Right lobe of liver (tissue), 6 donors: ENCODE measurements at regions not wholly inside any gene's neighbourhood (a gene's known extent, or its start where the extent isn't known, plus 50 kb on each side); places are given as distances from the start of the nearest gene placed in this dataset.

Experiments
- ATAC-seq, 4 donors: fragments of 200-7000 bp; cut with Tn5 transposase; one replicate each; pipeline ENCODE4 v1.9.1; 2020; ENCODE audit warnings: mild to moderate bottlenecking in 4 of 4, moderate library complexity in 4 of 4
- DNase-seq, 3 donors: peaks; one replicate each; pipeline ENCODE4 v3.0.0-alpha.2; 2020
- H3K27ac ChIP-seq, 3 donors: fragments of 200-600 bp; one replicate each; pipeline ENCODE4 v1.8.0; 2022
- H3K27me3 ChIP-seq, 2 donors: fragments of 200-600 bp; one replicate each; pipeline ENCODE4 v1.8.0; 2022
- H3K36me3 ChIP-seq, 4 donors: fragments of 200-600 bp; sonication (generic) in 1 of 4; one replicate each; pipeline versions ENCODE4 v1.5.1 to v1.8.0; 2017 to 2022; ENCODE audit warnings: control low read depth in 1 of 4
- H3K4me1 ChIP-seq, 4 donors: fragments of 200-600 bp; sonication (generic) in 1 of 4; one replicate each; pipeline versions ENCODE4 v1.5.1 to v1.8.0; 2017 to 2022; ENCODE audit warnings: control low read depth in 1 of 4
- H3K4me3 ChIP-seq, 3 donors: fragments of 200-600 bp; one replicate each; pipeline ENCODE4 v1.8.0; 2022
- H3K9me3 ChIP-seq, 4 donors: fragments of 200-600 bp; sonication (generic) in 1 of 4; one replicate each; pipeline versions ENCODE4 v1.5.1 to v1.8.0; 2017 to 2022; ENCODE audit warnings: control low read depth in 1 of 4
- POLR2A ChIP-seq: fragments of 450-650 bp; IDR thresholded peaks from one replicate; pipeline ENCODE4 v1.6.1; 2017; ENCODE audit warnings: antibody characterized with exemption, mild to moderate bottlenecking
- WGBS: methylation state at CpG from one replicate; pipeline ENCODE4 v1.1.6; 2018; ENCODE audit warnings: low coverage, low lambda C conversion rate; ENCODE audit not compliant: insufficient coverage; ENCODE audit errors: missing lambda C conversion rate; 5-methylcytosine and 5-hydroxymethylcytosine counted together
- intact Hi-C, 2 donors: fragments of 100-400 bp; cut with DNase I; formaldehyde crosslinking; loops; one replicate each; pipeline versions ENCODE4 v1.11.2 to v1.14.1; 2022
- TF ChIP-seq, protein P1 (sequence below), 4 donors: fragments of 200-600 bp in 3 of 4; fragments of 450-650 bp in 1 of 4; IDR thresholded peaks; one replicate each; pipeline versions ENCODE4 v1.5.1 to v1.8.0; 2016 to 2022; ENCODE audit warnings: antibody characterized with exemption in 4 of 4, mild to moderate bottlenecking in 2 of 4
- donor health status: DM: no; HTN: yes; CAD: no.
- donor health status: DM: no; HTN: no; CAD: no.
- donor health status: DM: no; HTN: no; CAD: no.
- donor health status: DM: no; HTN: yes; CAD: no.
- donor health status: DM: no; HTN: yes; CAD: no.

DNA sequence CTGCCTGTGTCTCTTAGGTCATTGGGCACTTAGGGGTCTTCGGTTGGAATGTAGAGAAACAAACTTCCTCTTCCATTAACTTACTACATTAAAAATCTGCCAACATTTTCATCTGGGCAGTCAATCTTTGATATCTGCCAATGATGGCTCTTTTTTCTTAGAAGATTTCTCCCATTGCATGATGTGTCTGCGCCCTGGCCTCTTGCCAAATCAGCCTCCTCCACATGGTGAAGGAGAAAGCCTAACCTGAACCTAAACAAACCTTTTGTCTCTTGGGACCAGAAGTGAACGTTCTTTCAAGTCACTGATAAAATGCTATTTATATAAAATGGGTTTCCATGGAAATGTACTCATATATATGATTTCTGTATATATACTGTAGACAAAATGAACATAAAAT is 998.9 kb upstream of the GJE1 start:
- H3K27ac ChIP-seq, result no peak overlapping the region
- H3K9me3 ChIP-seq, result no peaks in the 10 kb centered on the region
- ATAC-seq (no peak), DNase-seq (no peak)
- H3K36me3 ChIP-seq, result no peaks in the 10 kb centered on the region
- no peaks in the 10 kb centered on the region for H3K27me3 ChIP-seq
- no peak overlapping the region for H3K4me3 ChIP-seq
- intact Hi-C loops, result no loop called here
- WGBS, result 59% methylated on average over 3 of the region's 3 CpGs
- H3K4me1 ChIP-seq, result no peaks in the 10 kb centered on the region
- no peak for TF ChIP-seq POLR2A
- TF ChIP-seq, protein P1, sequence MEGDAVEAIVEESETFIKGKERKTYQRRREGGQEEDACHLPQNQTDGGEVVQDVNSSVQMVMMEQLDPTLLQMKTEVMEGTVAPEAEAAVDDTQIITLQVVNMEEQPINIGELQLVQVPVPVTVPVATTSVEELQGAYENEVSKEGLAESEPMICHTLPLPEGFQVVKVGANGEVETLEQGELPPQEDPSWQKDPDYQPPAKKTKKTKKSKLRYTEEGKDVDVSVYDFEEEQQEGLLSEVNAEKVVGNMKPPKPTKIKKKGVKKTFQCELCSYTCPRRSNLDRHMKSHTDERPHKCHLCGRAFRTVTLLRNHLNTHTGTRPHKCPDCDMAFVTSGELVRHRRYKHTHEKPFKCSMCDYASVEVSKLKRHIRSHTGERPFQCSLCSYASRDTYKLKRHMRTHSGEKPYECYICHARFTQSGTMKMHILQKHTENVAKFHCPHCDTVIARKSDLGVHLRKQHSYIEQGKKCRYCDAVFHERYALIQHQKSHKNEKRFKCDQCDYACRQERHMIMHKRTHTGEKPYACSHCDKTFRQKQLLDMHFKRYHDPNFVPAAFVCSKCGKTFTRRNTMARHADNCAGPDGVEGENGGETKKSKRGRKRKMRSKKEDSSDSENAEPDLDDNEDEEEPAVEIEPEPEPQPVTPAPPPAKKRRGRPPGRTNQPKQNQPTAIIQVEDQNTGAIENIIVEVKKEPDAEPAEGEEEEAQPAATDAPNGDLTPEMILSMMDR (IDR thresholded peaks at IDR 0.05), result no peak

DNA sequence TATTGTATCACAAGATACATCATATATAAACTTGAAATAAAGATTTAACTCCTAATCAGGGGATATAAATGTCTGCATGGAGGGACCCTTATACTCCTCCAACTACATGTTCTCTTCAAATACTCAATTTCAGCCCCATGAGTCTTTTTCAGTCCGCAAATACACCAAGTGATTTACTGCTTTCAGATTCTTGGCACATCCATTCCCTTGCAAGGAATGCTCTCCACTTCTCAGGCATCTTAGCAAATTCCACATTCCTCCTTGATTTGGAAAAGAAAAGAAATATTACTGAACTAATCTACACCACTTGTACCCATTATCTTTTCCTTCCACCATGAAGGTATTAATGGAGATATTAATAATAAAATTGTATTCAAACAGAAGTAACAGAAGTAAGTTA is 999.4 kb upstream of the GJE1 start:
- H3K36me3 ChIP-seq, result no peaks in the 10 kb centered on the region
- no peak overlapping the region for H3K4me3 ChIP-seq
- H3K9me3 ChIP-seq, result no peaks in the 10 kb centered on the region
- no peaks in the 10 kb centered on the region for H3K27me3 ChIP-seq
- DNase-seq (no peak), ATAC-seq (no peak)
- H3K4me1 ChIP-seq, result no peaks in the 10 kb centered on the region
- intact Hi-C loops, result no loop called here
- H3K27ac ChIP-seq, result no peak overlapping the region
- WGBS, result 80% methylated on average over 1 of the region's 1 CpG
- TF ChIP-seq, protein P1 (IDR thresholded peaks at IDR 0.05), result no peak
- TF ChIP-seq POLR2A, result no peak

DNA sequence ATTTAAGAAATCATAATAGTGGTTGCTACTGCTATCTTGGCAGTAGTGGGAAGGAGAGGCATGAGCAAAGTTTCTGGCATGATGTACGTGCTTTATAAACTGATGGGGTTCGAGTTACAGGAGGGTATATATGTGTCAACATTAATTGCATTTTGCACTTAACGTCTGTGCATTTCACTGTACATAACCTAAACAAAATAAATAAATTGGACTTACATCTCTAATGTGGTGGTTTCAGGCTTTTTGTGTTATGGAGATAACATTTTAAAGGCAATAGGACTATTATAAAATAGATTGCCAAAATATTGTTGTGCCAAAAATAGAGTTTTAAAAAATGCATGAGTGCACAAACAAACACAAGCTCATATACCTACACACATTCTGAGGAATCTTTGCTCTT is 1001.1 kb upstream of the GJE1 start:
- DNase-seq, result no peak
- WGBS, result 49% methylated on average over 3 of the region's 3 CpGs
- no peak overlapping the region for H3K27ac ChIP-seq
- no peak overlapping the region for H3K4me3 ChIP-seq
- TF ChIP-seq, protein P1 (IDR thresholded peaks at IDR 0.05), result no peak
- TF ChIP-seq POLR2A, result no peak
- ATAC-seq, result no peak
- no peaks in the 10 kb centered on the region for H3K36me3 ChIP-seq
- intact Hi-C loops, result no loop called here
- H3K4me1 ChIP-seq, result no peaks in the 10 kb centered on the region
- H3K27me3 ChIP-seq, result no peaks in the 10 kb centered on the region
- H3K9me3 ChIP-seq, result no peaks in the 10 kb centered on the region

DNA sequence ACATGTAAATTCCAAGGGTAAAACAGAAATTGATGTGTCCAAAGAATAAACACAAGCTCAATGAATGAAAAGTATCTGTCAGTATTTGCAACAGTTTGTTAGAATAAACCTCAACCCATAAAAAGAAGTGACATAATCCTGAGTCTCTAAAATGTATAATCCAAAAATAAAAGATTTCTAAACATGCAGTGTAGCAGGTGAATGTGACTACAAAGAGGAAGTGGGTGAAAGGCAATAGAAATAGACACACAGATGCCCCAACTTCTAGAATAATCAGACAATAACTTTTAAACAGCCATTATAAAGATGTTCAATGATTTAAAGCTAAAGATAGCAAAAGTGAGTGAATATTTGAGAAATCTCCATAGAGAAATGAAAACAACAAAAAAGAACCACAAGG is 1009.2 kb upstream of the GJE1 start:
- Histone ChIP-seq H3K9me3 (no peaks in the 10 kb centered on the region), H3K27ac (no peak overlapping the region), H3K36me3 (no peaks in the 10 kb centered on the region), H3K4me1 (no peaks in the 10 kb centered on the region), H3K4me3 (no peak overlapping the region), H3K27me3 (no peaks in the 10 kb centered on the region)
- no peak for ATAC-seq
- no peak for DNase-seq
- intact Hi-C loops, result no loop called here
- TF ChIP-seq, protein P1 (IDR thresholded peaks at IDR 0.05), result no peak
- TF ChIP-seq POLR2A, result no peak

DNA sequence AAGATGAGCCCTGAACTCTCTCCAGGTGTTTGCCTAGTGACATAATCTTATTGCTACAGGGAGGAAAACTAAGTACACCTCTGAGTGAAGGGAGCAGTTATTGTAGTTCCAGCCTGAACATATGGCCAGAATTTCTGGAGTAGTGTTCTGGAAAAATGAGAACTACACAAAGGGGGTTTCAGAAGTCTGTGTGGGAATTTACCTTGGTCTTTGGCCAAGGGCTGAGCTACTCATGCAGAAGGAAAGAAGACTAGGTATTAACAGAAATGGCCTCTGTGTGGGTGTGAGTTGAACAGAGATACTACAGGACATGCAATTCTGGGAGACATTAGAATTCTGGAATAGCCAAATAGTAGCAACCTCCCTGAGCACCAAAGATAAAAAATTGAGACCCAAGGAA is 1009.7 kb upstream of the GJE1 start:
- Histone ChIP-seq H3K4me1 (no peaks in the 10 kb centered on the region), H3K9me3 (no peaks in the 10 kb centered on the region), H3K36me3 (no peaks in the 10 kb centered on the region), H3K27ac (no peak overlapping the region), H3K27me3 (no peaks in the 10 kb centered on the region), H3K4me3 (no peak overlapping the region)
- no peak for TF ChIP-seq POLR2A
- TF ChIP-seq, protein P1 (IDR thresholded peaks at IDR 0.05), result no peak
- no peak for DNase-seq
- no peak for ATAC-seq
- intact Hi-C loops, result no loop called here
